Activated T-cell treated with anti-CD3 and anti-CD28 coated beads, Interleukin-2, amount 50 U/mL, for 72 hours (primary cell): ENCODE measurements at regions not wholly inside any gene's neighbourhood (a gene's known extent, or its start where the extent isn't known, plus 50 kb on each side); places are given as distances from the start of the nearest gene placed in this dataset.

Experiments used
- ATAC-seq, 2 donors: fragments of 150-1000 bp; cut with Tn5 transposase; replicated peaks in 1 of 2; 2 replicates each; pipeline ENCODE4 v1.10.0; 2021; ENCODE audit warnings: moderate library complexity in 2 of 2, mild to moderate bottlenecking in 1 of 2
- DNase-seq, 2 donors: peaks; one replicate each; pipeline ENCODE4 v3.0.0; 2021 to 2022; ENCODE audit warnings: mixed read lengths in 1 of 2
- H3K27ac Mint-ChIP-seq: one replicate; pipeline ENCODE4 v1.8.0; 2022; ENCODE audit warnings: mild to moderate bottlenecking, moderate library complexity, mixed read lengths
- H3K27me3 Mint-ChIP-seq: one replicate; pipeline ENCODE4 v1.8.0; 2022; ENCODE audit warnings: low read depth, mixed read lengths
- H3K36me3 Mint-ChIP-seq, 2 donors: one replicate each; pipeline ENCODE4 v1.8.0; 2022; ENCODE audit warnings: mixed read lengths in 2 of 2, mild to moderate bottlenecking in 1 of 2; ENCODE audit not compliant: insufficient read depth in 2 of 2
- H3K4me1 Mint-ChIP-seq: one replicate; pipeline ENCODE4 v1.8.0; 2022; ENCODE audit warnings: low read depth, mixed read lengths
- H3K4me3 Mint-ChIP-seq, 2 donors: one replicate each; pipeline ENCODE4 v1.8.0; 2022; ENCODE audit warnings: mild to moderate bottlenecking in 2 of 2, mixed read lengths in 2 of 2, moderate library complexity in 2 of 2
- H3K9me3 Mint-ChIP-seq, 2 donors: one replicate each; pipeline ENCODE4 v1.8.0; 2022; ENCODE audit warnings: mixed read lengths in 2 of 2

GRCh38 chr13:22536851-22537250, 643.9 kb upstream of the SGCG start:
- no peak for ATAC-seq
- Mint-ChIP-seq H3K4me3 (no peak overlapping the region), H3K27me3 (no peaks in the 10 kb centered on the region), H3K36me3 (no peaks in the 10 kb centered on the region), H3K9me3 (peaks cover 0 to 4% of the 10 kb centered on the region in 2 donors), H3K4me1 (no peaks in the 10 kb centered on the region), H3K27ac (no peak overlapping the region)
- DNase-seq: no peak

GRCh38 chr13:22538400-22538799, 642.4 kb upstream of the SGCG start:
- no peaks in the 10 kb centered on the region for H3K4me1 Mint-ChIP-seq
- ATAC-seq: no peak
- H3K4me3 Mint-ChIP-seq: no peak overlapping the region
- peaks cover 0 to 3% of the 10 kb centered on the region in 2 donors for H3K9me3 Mint-ChIP-seq
- DNase-seq: no peak
- no peaks in the 10 kb centered on the region for H3K36me3 Mint-ChIP-seq
- H3K27ac Mint-ChIP-seq: no peak overlapping the region
- H3K27me3 Mint-ChIP-seq: no peaks in the 10 kb centered on the region

- H3K36me3 Mint-ChIP-seq: no peaks in the 10 kb centered on the region
- H3K4me3 Mint-ChIP-seq: no peak overlapping the region
- H3K4me1 Mint-ChIP-seq: no peaks in the 10 kb centered on the region
- no peak overlapping the region for H3K27ac Mint-ChIP-seq
- DNase-seq: no peak
- H3K9me3 Mint-ChIP-seq: peaks cover 5 to 14% of the 10 kb centered on the region in 2 donors
- no peak for ATAC-seq
- H3K27me3 Mint-ChIP-seq: no peaks in the 10 kb centered on the region
Measured at GRCh38 chr13:22549126-22549525, 631.7 kb upstream of the SGCG start.

- ATAC-seq (no peak), DNase-seq (no peak)
- H3K4me3 Mint-ChIP-seq: no peak overlapping the region
- no peaks in the 10 kb centered on the region for H3K4me1 Mint-ChIP-seq
- no peaks in the 10 kb centered on the region for H3K36me3 Mint-ChIP-seq
- H3K27me3 Mint-ChIP-seq: no peaks in the 10 kb centered on the region
- no peak overlapping the region for H3K27ac Mint-ChIP-seq
- peaks cover 7 to 9% of the 10 kb centered on the region in 2 donors for H3K9me3 Mint-ChIP-seq
Measured at GRCh38 chr13:22561581-22561980, 619.2 kb upstream of the SGCG start.

- no peak for DNase-seq
- no peaks in the 10 kb centered on the region for H3K4me1 Mint-ChIP-seq
- ATAC-seq: no peak
- peaks cover 5 to 9% of the 10 kb centered on the region in 2 donors for H3K9me3 Mint-ChIP-seq
- no peak overlapping the region for H3K4me3 Mint-ChIP-seq
- H3K27me3 Mint-ChIP-seq: no peaks in the 10 kb centered on the region
- no peaks in the 10 kb centered on the region for H3K36me3 Mint-ChIP-seq
- no peak overlapping the region for H3K27ac Mint-ChIP-seq
Measured at GRCh38 chr13:22562116-22562515, 618.7 kb upstream of the SGCG start.

- Mint-ChIP-seq H3K36me3 (no peaks in the 10 kb centered on the region), H3K4me1 (no peaks in the 10 kb centered on the region), H3K27me3 (no peaks in the 10 kb centered on the region), H3K27ac (no peak overlapping the region), H3K9me3 (peaks cover 4 to 9% of the 10 kb centered on the region in 2 donors), H3K4me3 (no peak overlapping the region)
- DNase-seq: no peak
- no peak for ATAC-seq
Measured at GRCh38 chr13:22563272-22563671, 617.5 kb upstream of the SGCG start.

GRCh38 chr13:22569811-22570210, 611.0 kb upstream of the SGCG start:
- Mint-ChIP-seq H3K27ac (no peak overlapping the region), H3K9me3 (peaks cover 4 to 5% of the 10 kb centered on the region in 2 donors), H3K36me3 (no peaks in the 10 kb centered on the region), H3K27me3 (no peaks in the 10 kb centered on the region), H3K4me1 (no peaks in the 10 kb centered on the region), H3K4me3 (no peak overlapping the region)
- no peak for ATAC-seq
- no peak for DNase-seq

- Mint-ChIP-seq H3K9me3 (peaks cover 5 to 10% of the 10 kb centered on the region in 2 donors), H3K27ac (no peak overlapping the region), H3K4me1 (no peaks in the 10 kb centered on the region), H3K36me3 (no peaks in the 10 kb centered on the region), H3K4me3 (no peak overlapping the region), H3K27me3 (no peaks in the 10 kb centered on the region)
- no peak for ATAC-seq
- no peak for DNase-seq
Measured at GRCh38 chr13:22589880-22590279, 590.9 kb upstream of the SGCG start.

GRCh38 chr13:22592515-22592914, 588.3 kb upstream of the SGCG start:
- Mint-ChIP-seq H3K27ac (no peak overlapping the region), H3K4me3 (no peak overlapping the region), H3K9me3 (peaks cover 0 to 3% of the 10 kb centered on the region in 2 donors), H3K27me3 (no peaks in the 10 kb centered on the region), H3K4me1 (no peaks in the 10 kb centered on the region), H3K36me3 (no peaks in the 10 kb centered on the region)
- ATAC-seq (no peak), DNase-seq (no peak)

- DNase-seq: no peak
- Mint-ChIP-seq H3K4me1 (no peaks in the 10 kb centered on the region), H3K4me3 (no peak overlapping the region), H3K36me3 (no peaks in the 10 kb centered on the region), H3K9me3 (peaks cover 0 to 2% of the 10 kb centered on the region in 2 donors), H3K27me3 (no peaks in the 10 kb centered on the region), H3K27ac (no peak overlapping the region)
- ATAC-seq: no peak
Measured at GRCh38 chr13:22594041-22594440, 586.7 kb upstream of the SGCG start.

- Mint-ChIP-seq H3K27ac (no peak overlapping the region), H3K4me3 (no peak overlapping the region), H3K4me1 (no peaks in the 10 kb centered on the region), H3K27me3 (no peaks in the 10 kb centered on the region), H3K9me3 (peaks cover 0 to under 1% of the 10 kb centered on the region in 2 donors), H3K36me3 (no peaks in the 10 kb centered on the region)
- ATAC-seq: no peak
- DNase-seq: no peak
Measured at GRCh38 chr13:22596171-22596863, 584.5 kb upstream of the SGCG start.

- no peak overlapping the region for H3K27ac Mint-ChIP-seq
- no peak for DNase-seq
- no peak for ATAC-seq
- H3K4me1 Mint-ChIP-seq: no peaks in the 10 kb centered on the region
- no peaks in the 10 kb centered on the region for H3K27me3 Mint-ChIP-seq
- H3K36me3 Mint-ChIP-seq: no peaks in the 10 kb centered on the region
- H3K4me3 Mint-ChIP-seq: no peak overlapping the region
- H3K9me3 Mint-ChIP-seq: peaks cover 2 to 6% of the 10 kb centered on the region in 2 donors
Measured at GRCh38 chr13:22599156-22599555, 581.6 kb upstream of the SGCG start.

GRCh38 chr13:22618002-22618401, 562.8 kb upstream of the SGCG start:
- Mint-ChIP-seq H3K36me3 (peaks cover 0 to 3% of the 10 kb centered on the region in 2 donors), H3K27me3 (no peaks in the 10 kb centered on the region), H3K4me3 (no peak overlapping the region), H3K4me1 (no peaks in the 10 kb centered on the region), H3K27ac (no peak overlapping the region), H3K9me3 (peaks cover 0 to 2% of the 10 kb centered on the region in 2 donors)
- DNase-seq (no peak), ATAC-seq (no peak)

- Mint-ChIP-seq H3K27me3 (no peaks in the 10 kb centered on the region), H3K4me3 (no peak overlapping the region), H3K36me3 (peaks cover 0 to 1% of the 10 kb centered on the region in 2 donors), H3K4me1 (no peaks in the 10 kb centered on the region), H3K9me3 (peaks cover 1 to 9% of the 10 kb centered on the region in 2 donors), H3K27ac (no peak overlapping the region)
- DNase-seq (no peak), ATAC-seq (no peak)
Measured at GRCh38 chr13:22625691-22626090, 555.1 kb upstream of the SGCG start.
